Transverse colon (tissue), 4 donors: ENCODE measurements at regions not wholly inside any gene's neighbourhood (a gene's known extent, or its start where the extent isn't known, plus 50 kb on each side); places are given as distances from the start of the nearest gene placed in this dataset.
A peak's percentile ranks its signal among the peaks of the same experiment; 100 is the strongest.

Experiments
- DNase-seq: peaks from one replicate; pipeline ENCODE4 v3.0.0-alpha.2; 2019
- H3K27ac ChIP-seq, 4 donors: fragments of 200-600 bp; sonication (generic); 2 replicates each; pipeline ENCODE4 v1.5.1; 2016 to 2018; ENCODE audit warnings: inconsistent platforms in 4 of 4
- H3K27me3 ChIP-seq: fragments of 200-600 bp; sonication (generic); 2 replicates; pipeline ENCODE4 v1.5.1; 2017; ENCODE audit warnings: inconsistent platforms
- H3K36me3 ChIP-seq, 4 donors: fragments of 200-600 bp; sonication (generic); 2 replicates each; pipeline ENCODE4 v1.5.1; 2017 to 2019; ENCODE audit warnings: inconsistent platforms in 4 of 4
- H3K4me1 ChIP-seq, 4 donors: fragments of 200-600 bp; sonication (generic); 2 replicates each; pipeline ENCODE4 v1.5.1; 2017 to 2020; ENCODE audit warnings: inconsistent platforms in 4 of 4
- H3K4me3 ChIP-seq, 4 donors: fragments of 200-600 bp; sonication (generic); 1 replicate in 1 of 4; 2 replicates in 3 of 4; pipeline versions ENCODE4 v1.5.1 to v1.6.1; 2017 to 2019; ENCODE audit warnings: inconsistent platforms in 4 of 4
- H3K9me3 ChIP-seq, 2 donors: fragments of 200-600 bp; sonication (generic); 2 replicates each; pipeline ENCODE4 v1.5.1; 2017 to 2019; ENCODE audit warnings: inconsistent platforms in 2 of 2
- EP300 ChIP-seq: sonication (generic); formaldehyde crosslinking; IDR thresholded peaks from one replicate; pipeline ENCODE4 v1.6.1; 2017; ENCODE audit warnings: antibody characterized with exemption, low read depth
- POLR2A ChIP-seq: fragments of 450-650 bp; IDR thresholded peaks from one replicate; pipeline ENCODE4 v1.6.1; 2016; ENCODE audit warnings: antibody characterized with exemption, mild to moderate bottlenecking, moderate library complexity
- POLR2AphosphoS5 ChIP-seq, 3 donors: sonication (generic); formaldehyde crosslinking; IDR thresholded peaks; one replicate each; pipeline ENCODE4 v1.6.1; 2016; ENCODE audit warnings: antibody characterized with exemption in 3 of 3
- WGBS, 2 donors: methylation state at CpG; one replicate each; pipeline ENCODE4 v1.1.5; 2018; ENCODE audit warnings: low coverage in 1 of 2; 5-methylcytosine and 5-hydroxymethylcytosine counted together
- in situ Hi-C, 4 donors: fragments of 200-750 bp; cut with MboI; loops; one replicate each; pipeline versions ENCODE4 v1.15.0 to v1.15.1; 2017; ENCODE audit warnings: low sequenced_read_pairs in 3 of 4, low pct_ligation_motif_present in 1 of 4, low pct_unique_long_range_greater_than_20kb in 1 of 4
- intact Hi-C: fragments of 100-400 bp; cut with DNase I; formaldehyde crosslinking; loops from one replicate; pipeline ENCODE4 v1.15.1; 2023; ENCODE audit warnings: low total_unique reads
- TF ChIP-seq, protein P1 (sequence below), 5 experiments: fragments of 200-600 bp in 3 of 5; fragments of 450-650 bp in 2 of 5; sonication (generic) in 3 of 5; IDR thresholded peaks; 1 replicate in 2 of 5; 2 replicates in 3 of 5; pipeline ENCODE4 v1.5.1; 2016 to 2017; ENCODE audit warnings: antibody characterized with exemption in 5 of 5, inconsistent platforms in 3 of 5, mild to moderate bottlenecking in 2 of 5, moderate library complexity in 1 of 5

DNA sequence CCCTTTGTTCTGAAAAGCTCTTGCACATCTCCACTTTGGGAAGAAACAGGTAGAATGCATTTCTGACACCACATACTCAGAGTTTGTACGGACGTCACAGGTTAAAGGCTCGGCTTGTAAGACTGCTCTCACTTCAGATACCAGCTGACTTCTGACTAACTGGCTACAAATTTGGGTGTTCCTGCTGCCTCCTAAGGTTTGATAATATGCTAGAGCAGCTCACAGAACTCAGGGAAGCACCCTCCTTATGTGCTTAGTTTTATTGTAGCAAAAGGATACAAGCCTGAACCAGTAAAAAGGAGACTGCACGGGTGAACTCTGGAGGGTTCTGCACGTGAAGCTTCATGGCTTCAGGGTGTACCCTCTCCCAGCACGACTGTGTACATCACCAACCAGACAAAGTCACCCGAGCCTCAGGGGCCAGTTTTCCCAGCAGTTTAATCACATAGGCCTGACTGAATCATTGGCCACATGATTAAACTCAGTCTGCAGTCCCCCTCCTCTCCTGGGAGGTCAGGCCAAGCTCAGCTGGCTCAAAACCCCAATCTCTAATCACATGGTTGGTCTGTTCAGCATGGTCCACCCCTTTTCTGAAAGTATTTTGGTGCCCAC is 749.5 kb upstream of the RAB6C start:
- in situ Hi-C loops (no loop called here), intact Hi-C loops (no loop called here)
- 83% methylated on average over 6 to 7 of the region's 7 CpGs for WGBS, 2 donors
- DNase-seq: no peak
- TF ChIP-seq, protein P1, sequence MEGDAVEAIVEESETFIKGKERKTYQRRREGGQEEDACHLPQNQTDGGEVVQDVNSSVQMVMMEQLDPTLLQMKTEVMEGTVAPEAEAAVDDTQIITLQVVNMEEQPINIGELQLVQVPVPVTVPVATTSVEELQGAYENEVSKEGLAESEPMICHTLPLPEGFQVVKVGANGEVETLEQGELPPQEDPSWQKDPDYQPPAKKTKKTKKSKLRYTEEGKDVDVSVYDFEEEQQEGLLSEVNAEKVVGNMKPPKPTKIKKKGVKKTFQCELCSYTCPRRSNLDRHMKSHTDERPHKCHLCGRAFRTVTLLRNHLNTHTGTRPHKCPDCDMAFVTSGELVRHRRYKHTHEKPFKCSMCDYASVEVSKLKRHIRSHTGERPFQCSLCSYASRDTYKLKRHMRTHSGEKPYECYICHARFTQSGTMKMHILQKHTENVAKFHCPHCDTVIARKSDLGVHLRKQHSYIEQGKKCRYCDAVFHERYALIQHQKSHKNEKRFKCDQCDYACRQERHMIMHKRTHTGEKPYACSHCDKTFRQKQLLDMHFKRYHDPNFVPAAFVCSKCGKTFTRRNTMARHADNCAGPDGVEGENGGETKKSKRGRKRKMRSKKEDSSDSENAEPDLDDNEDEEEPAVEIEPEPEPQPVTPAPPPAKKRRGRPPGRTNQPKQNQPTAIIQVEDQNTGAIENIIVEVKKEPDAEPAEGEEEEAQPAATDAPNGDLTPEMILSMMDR (IDR thresholded peaks at IDR 0.05): no peak
- TF ChIP-seq EP300 (no peak), POLR2AphosphoS5 (IDR thresholded peaks at IDR 0.05) (no peak), POLR2A (no peak)
- Histone ChIP-seq H3K9me3 (no peaks in the 10 kb centered on the region), H3K4me3 (no peak overlapping the region), H3K36me3 (no peaks in the 10 kb centered on the region), H3K27me3 (no peaks in the 10 kb centered on the region), H3K4me1 (no peaks in the 10 kb centered on the region), H3K27ac (no peak overlapping the region)

DNA sequence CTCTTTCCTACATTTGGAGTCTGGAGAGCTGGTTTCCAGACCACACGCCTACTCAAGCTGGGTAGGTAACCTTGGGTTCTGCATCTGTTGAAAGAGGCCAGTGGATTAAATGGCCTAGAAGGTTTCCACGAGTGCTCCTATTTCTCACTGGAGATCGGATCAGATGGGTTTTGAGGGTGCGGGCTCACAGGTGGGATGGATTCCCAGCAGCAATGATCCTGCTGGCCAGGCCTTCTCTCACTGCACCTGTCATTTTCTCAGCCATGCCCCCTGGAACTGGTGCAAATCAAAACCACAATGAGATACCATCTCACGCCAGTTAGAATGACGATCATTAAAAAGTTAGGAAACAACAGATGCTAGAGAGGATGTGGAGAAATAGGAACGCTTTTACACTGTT is 747.5 kb upstream of the RAB6C start:
- Histone ChIP-seq H3K36me3 (no peaks in the 10 kb centered on the region), H3K27ac (no peak overlapping the region), H3K4me3 (no peak overlapping the region), H3K4me1 (no peaks in the 10 kb centered on the region), H3K9me3 (no peaks in the 10 kb centered on the region), H3K27me3 (no peaks in the 10 kb centered on the region)
- WGBS, 2 donors: 91 to 93% methylated on average over 4 to 7 of the region's 7 CpGs
- DNase-seq: no peak
- intact Hi-C loops: no loop called here
- in situ Hi-C loops: no loop called here
- TF ChIP-seq POLR2A (no peak), POLR2AphosphoS5 (IDR thresholded peaks at IDR 0.05) (no peak), EP300 (no peak)
- TF ChIP-seq, protein P1 (IDR thresholded peaks at IDR 0.05): no peak

DNA sequence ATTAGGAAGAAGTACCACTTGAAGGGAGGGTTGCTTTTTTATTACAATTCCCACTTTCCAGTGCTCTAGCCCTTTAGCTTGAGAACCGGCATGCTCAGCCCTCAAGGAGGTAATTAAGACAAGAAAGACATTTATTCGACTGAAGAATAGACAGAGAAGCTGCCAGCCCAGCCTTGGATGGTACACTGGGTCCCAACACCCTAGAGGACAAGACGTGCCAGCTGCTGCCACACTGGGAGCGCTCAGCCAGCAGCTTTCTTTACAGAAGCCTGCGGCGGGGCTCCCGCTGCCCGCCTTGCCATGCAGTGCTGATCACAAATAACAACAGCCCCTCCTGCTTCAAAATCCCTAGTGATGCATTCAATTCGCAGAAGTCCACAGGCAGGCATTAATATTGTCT is 746.3 kb upstream of the RAB6C start:
- DNase-seq: no peak
- no peaks in the 10 kb centered on the region for H3K36me3 ChIP-seq
- 82 to 83% methylated on average over 3 to 9 of the region's 9 CpGs for WGBS, 2 donors
- H3K4me3 ChIP-seq: no peak overlapping the region
- no peak for TF ChIP-seq POLR2A
- TF ChIP-seq EP300: no peak
- no peak for TF ChIP-seq POLR2AphosphoS5 (IDR thresholded peaks at IDR 0.05)
- TF ChIP-seq, protein P1 (IDR thresholded peaks at IDR 0.05): no peak
- in situ Hi-C loops: no loop called here
- H3K27me3 ChIP-seq: no peaks in the 10 kb centered on the region
- H3K4me1 ChIP-seq: no peaks in the 10 kb centered on the region
- intact Hi-C loops: no loop called here
- H3K27ac ChIP-seq: no peak overlapping the region
- no peaks in the 10 kb centered on the region for H3K9me3 ChIP-seq

DNA sequence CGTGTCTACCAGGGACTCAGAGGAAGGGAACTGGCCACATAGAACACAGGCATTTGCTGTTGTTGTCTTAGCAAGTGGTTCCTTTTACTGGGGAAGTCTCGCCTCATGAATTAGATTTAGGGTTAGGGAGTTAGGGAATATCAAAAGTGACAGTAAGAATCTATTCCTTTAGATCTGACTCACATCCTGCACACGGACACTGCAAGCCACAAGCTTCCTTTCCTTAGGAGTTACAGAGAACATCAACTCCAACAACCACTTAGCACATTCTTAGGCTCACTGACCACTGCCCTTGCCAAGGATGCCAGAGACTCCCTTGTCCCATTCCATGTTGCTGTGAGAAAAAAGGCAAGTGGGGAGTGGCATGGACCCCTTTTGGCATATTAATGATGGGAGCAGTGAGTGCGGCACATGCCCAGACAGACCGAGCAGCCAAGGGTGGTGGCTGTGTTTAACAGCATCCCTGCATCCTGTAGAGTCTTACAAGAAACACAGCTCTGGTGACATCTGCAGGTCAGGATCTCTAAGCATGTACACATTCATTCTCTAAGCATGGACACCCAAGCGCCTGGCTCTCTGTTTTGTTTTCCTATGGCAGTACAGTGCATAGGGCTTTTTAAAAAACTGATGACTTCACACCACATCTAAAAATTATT is 745.6 kb upstream of the RAB6C start:
- DNase-seq: no peak
- WGBS, 2 donors: 48 to 50% methylated on average over 3 to 6 of the region's 6 CpGs
- intact Hi-C loops: no loop called here
- Histone ChIP-seq H3K36me3 (no peaks in the 10 kb centered on the region), H3K27me3 (no peaks in the 10 kb centered on the region), H3K4me1 (no peaks in the 10 kb centered on the region), H3K27ac (no peak overlapping the region), H3K9me3 (no peaks in the 10 kb centered on the region), H3K4me3 (no peak overlapping the region)
- in situ Hi-C loops: no loop called here
- no peak for TF ChIP-seq POLR2AphosphoS5 (IDR thresholded peaks at IDR 0.05)
- no peak for TF ChIP-seq EP300
- TF ChIP-seq POLR2A: no peak
- TF ChIP-seq, protein P1 (IDR thresholded peaks at IDR 0.05): peak in 1 of 5 experiments; percentile 3
